GM18861 (cell line): ENCODE measurements at regions not wholly inside any gene's neighbourhood (a gene's known extent, or its start where the extent isn't known, plus 50 kb on each side); places are given as distances from the start of the nearest gene placed in this dataset.

Source experiments
- ATAC-seq: cut with Tn5 transposase; IDR thresholded peaks from one replicate; pipeline ENCODE4 v1.9.1; 2021; ENCODE audit not compliant: unreplicated experiment

GRCh38 chr5:136811551-136811950 lies 446.2 kb upstream of the TRPC7 start:
- no peak for ATAC-seq

- no peak for ATAC-seq
These were observed 445.7 kb upstream of the TRPC7 start for GRCh38 chr5:136811086-136811485.

- no peak for ATAC-seq
These were observed 445.0 kb upstream of the TRPC7 start for GRCh38 chr5:136810261-136810801.

- ATAC-seq = no peak
These were observed 444.0 kb upstream of the TRPC7 start for GRCh38 chr5:136809382-136809781.

GRCh38 chr5:136808756-136809155 lies 443.4 kb upstream of the TRPC7 start:
- no peak for ATAC-seq

- no peak for ATAC-seq
These were observed 440.1 kb upstream of the TRPC7 start for GRCh38 chr5:136805466-136805865.

- ATAC-seq = no peak
These were observed 437.0 kb upstream of the TRPC7 start for GRCh38 chr5:136802383-136802782.

GRCh38 chr5:136799806-136800372 lies 434.5 kb upstream of the TRPC7 start:
- ATAC-seq = no peak

- no peak for ATAC-seq
These were observed 428.0 kb upstream of the TRPC7 start for GRCh38 chr5:136793300-136793699.

- ATAC-seq = no peak
These were observed 416.1 kb upstream of the TRPC7 start for GRCh38 chr5:136781464-136781863.

GRCh38 chr5:136780518-136780917 lies 415.2 kb upstream of the TRPC7 start:
- ATAC-seq = no peak

GRCh38 chr5:136776022-136776927 lies 410.9 kb upstream of the TRPC7 start:
- ATAC-seq = no peak

- ATAC-seq = no peak
These were observed 407.1 kb upstream of the TRPC7 start for GRCh38 chr5:136772491-136772890.

- ATAC-seq = peak; percentile 81
These were observed 404.7 kb upstream of the TRPC7 start for GRCh38 chr5:136769900-136770684.

- no peak for ATAC-seq
These were observed 403.7 kb upstream of the TRPC7 start for GRCh38 chr5:136769093-136769492.

- ATAC-seq = peak; percentile 60
These were observed 403.1 kb upstream of the TRPC7 start for GRCh38 chr5:136768457-136768856.

GRCh38 chr5:136766456-136766855 lies 401.1 kb upstream of the TRPC7 start:
- ATAC-seq = no peak

- ATAC-seq = no peak
These were observed 399.3 kb upstream of the TRPC7 start for GRCh38 chr5:136764601-136765000.

- ATAC-seq = no peak
These were observed 398.2 kb upstream of the TRPC7 start for GRCh38 chr5:136763548-136763947.

- ATAC-seq = no peak
These were observed 388.9 kb upstream of the TRPC7 start for GRCh38 chr5:136754216-136754615.

GRCh38 chr5:136750224-136750862 lies 385.0 kb upstream of the TRPC7 start:
- ATAC-seq = no peak
